GM13977 (cell line): ENCODE measurements at regions not wholly inside any gene's neighbourhood (a gene's known extent, or its start where the extent isn't known, plus 50 kb on each side); places are given as distances from the start of the nearest gene placed in this dataset.

Source experiments
- DNase-seq: peaks from one replicate; pipeline ENCODE4 v3.0.0; 2012; ENCODE audit warnings: low spot score
- in situ Hi-C: fragments of 300-500 bp; cut with MboI; formaldehyde crosslinking; loops from one replicate; pipeline ENCODE4 v1.12.0; 2022; ENCODE audit warnings: low sequenced_read_pairs, low pct_unique_long_range_greater_than_20kb, mixed read lengths, inconsistent platforms; ENCODE audit not compliant: unreplicated experiment
- TF ChIP-seq, protein P1 (sequence below): IDR thresholded peaks from 2 replicates; pipeline ENCODE4 v1.5.1; 2012; ENCODE audit warnings: mild to moderate bottlenecking, control low read depth; ENCODE audit not compliant: insufficient read depth; ENCODE audit errors: extremely low read depth, missing control alignments

DNA sequence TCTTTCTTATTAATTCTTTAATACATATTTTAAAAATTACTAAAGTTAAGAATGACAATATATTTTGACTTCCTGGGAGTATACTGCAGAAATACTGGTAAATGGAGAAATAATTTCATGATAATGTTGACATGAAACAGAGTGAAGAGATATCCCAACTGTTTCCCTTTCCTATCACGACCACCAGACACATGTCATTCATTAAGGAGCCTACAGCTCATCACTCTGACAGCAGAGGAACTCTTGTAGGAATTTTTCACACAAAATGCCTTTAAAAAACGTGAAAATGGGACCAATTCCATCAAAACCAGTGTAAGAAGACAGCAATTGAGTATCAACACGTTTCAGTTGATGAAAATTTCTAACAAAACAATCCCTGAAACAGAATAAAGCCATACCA is 172.9 kb upstream of the CPHXL start:
- no peak for DNase-seq
- in situ Hi-C loops: no loop called here
- TF ChIP-seq, protein P1, sequence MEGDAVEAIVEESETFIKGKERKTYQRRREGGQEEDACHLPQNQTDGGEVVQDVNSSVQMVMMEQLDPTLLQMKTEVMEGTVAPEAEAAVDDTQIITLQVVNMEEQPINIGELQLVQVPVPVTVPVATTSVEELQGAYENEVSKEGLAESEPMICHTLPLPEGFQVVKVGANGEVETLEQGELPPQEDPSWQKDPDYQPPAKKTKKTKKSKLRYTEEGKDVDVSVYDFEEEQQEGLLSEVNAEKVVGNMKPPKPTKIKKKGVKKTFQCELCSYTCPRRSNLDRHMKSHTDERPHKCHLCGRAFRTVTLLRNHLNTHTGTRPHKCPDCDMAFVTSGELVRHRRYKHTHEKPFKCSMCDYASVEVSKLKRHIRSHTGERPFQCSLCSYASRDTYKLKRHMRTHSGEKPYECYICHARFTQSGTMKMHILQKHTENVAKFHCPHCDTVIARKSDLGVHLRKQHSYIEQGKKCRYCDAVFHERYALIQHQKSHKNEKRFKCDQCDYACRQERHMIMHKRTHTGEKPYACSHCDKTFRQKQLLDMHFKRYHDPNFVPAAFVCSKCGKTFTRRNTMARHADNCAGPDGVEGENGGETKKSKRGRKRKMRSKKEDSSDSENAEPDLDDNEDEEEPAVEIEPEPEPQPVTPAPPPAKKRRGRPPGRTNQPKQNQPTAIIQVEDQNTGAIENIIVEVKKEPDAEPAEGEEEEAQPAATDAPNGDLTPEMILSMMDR: no peak

DNA sequence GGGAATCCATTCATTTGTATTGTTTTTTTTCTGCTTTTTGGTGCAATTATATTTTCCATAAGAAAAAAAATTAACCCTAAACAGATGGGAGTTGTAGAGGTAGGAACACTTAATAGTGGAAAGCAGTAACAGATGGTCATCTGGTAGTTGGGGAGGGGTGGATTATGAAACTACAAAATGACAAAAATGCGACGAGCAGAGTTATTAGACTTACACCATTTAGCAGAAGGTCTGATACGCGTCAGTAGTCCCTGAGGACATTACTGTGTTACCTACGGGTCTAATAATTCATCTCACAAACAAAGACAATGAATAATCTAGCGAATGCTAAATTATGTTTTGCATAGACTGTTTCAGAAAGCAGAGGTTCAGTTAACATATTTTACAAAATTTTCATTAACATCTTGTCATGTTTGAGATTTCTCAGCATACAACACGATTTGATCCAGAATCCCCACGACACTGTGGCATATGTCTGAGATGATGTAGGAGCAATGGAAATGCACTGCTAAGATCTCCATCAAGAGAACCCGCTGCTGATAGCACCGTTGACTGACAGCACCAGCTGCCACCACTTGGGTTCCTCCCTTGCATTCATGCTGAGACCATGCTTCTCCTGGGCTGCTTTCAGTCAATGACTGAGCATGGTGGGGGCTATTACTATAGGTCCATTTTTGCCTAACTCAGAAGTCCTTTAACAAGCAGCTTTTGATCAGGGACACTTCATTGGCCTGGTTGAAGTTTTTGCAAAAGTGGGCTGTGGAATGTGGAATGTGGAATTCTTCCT is 182.2 kb upstream of the CPHXL start:
- TF ChIP-seq, protein P1: no peak
- in situ Hi-C loops: no loop called here
- DNase-seq: no peak

DNA sequence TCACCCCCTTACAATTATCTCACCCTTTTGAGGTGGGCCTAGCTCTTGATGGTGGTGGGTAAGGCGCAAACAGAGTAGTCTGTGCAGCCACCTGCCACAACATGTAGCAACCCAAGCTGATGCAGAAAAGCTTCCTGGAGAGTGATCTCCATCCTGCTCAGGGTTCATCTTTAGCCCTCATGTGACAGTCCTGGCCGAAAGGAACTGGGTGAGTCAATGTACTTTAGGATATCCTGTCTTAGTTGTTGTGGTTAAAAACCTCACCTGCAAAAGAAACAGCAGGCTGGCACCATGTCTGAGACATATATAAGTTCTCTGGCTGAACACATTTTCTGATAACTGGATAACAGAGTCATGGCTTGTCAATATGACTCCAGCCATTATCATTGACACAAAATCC is 183.5 kb upstream of the CPHXL start:
- in situ Hi-C loops: no loop called here
- TF ChIP-seq, protein P1: no peak

DNA sequence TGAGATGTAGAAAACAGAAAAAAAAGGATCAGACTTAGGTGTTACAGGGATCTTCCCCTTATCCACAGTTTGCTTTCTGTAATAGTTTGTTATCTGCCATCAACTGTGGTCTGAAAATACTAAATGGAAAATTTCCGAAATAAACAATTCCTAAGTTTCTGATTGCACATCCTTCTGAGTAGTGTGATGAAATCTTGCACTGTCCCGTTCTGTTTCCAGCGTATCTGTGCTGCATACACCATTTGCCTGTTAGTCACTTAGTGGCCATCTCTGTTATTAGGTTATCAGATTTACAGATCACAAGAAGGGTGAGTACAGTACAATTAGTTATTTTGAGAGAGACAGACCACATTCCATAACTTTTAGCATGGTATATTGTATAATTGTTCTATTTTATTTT is 185.6 kb upstream of the CPHXL start:
- TF ChIP-seq, protein P1: no peak
- in situ Hi-C loops: no loop called here
- no peak for DNase-seq

More for the DNA sequence above, 183.5 kb upstream of the CPHXL start:
- no peak for DNase-seq

DNA sequence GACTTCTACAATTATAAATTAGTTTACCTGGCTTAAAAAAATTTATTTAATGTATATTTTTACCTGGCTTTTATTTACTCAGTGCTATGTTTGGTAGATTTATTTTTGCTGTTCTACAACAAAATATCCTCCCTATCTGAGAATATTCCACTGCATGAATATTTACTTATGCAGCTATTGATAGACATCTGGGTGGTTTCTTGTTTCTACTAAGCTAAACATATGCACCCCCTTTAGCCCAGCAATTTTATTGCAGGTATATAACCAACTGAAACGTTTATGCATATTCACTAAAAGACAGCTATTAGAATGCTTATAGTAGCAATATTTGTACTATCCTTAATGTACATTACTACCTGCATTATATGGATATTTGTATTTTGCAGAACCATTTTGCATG is 187.7 kb upstream of the CPHXL start:
- TF ChIP-seq, protein P1: no peak
- DNase-seq: no peak
- in situ Hi-C loops: no loop called here

DNA sequence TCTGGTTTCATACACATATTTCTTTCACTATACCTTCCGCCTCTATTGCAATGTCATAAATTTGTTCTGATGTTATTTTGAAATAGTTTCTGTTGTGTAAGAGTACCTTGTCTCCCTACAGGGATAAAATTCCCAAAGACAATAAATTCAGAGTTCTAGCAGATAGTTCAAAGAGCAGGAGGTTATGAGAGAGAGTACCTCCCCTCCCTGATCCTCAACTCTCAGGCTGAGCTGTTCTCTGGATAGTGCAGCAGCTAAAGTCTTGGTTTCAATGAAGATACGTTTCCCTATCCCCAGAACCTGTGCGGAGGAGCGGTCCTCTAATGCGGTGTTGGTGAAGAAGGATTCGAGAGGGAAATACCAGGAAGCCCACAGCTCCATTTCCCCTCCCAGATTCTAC is 190.2 kb upstream of the CPHXL start:
- in situ Hi-C loops: no loop called here
- TF ChIP-seq, protein P1: no peak

More for the DNA sequence above, 190.2 kb upstream of the CPHXL start:
- no peak for DNase-seq
